ENCODE measurements at regions not wholly inside any gene's neighbourhood (a gene's known extent, or its start where the extent isn't known, plus 50 kb on each side); places are given as distances from the start of the nearest gene placed in this dataset.
"Not testable (repeated sequence)": the region's sequence is repeated elsewhere in the genome, so short reads cannot be mapped to it uniquely, and the experiment has no call there.

- DNase-seq (ENCODE audit: low read depth, low spot score), result no peak
- in situ Hi-C loops (cut with HindIII; ENCODE audit: low pct_unique_long_range_greater_than_20kb, low sequenced_read_pairs), result no loop called here
These were observed 131.8 kb upstream of the PEG3 start for GRCh38 chr19:56972291-56972841.

- in situ Hi-C loops (cut with HindIII; ENCODE audit: low pct_unique_long_range_greater_than_20kb, low sequenced_read_pairs), result no loop called here
- no peak for DNase-seq (ENCODE audit: low read depth, low spot score)
These were observed 133.4 kb upstream of the PEG3 start for GRCh38 chr19:56973713-56974555.

- in situ Hi-C loops (cut with HindIII; ENCODE audit: low pct_unique_long_range_greater_than_20kb, low sequenced_read_pairs), result no loop called here
- DNase-seq (ENCODE audit: low read depth, low spot score), result no peak
These were observed 134.2 kb upstream of the PEG3 start for GRCh38 chr19:56974556-56975207.

GRCh38 chr19:56976300-56976699 is 135.8 kb upstream of the PEG3 start:
- no peak for DNase-seq (ENCODE audit: low read depth, low spot score)
- in situ Hi-C loops (cut with HindIII; ENCODE audit: low pct_unique_long_range_greater_than_20kb, low sequenced_read_pairs), result no loop called here

- in situ Hi-C loops (cut with HindIII; ENCODE audit: low pct_unique_long_range_greater_than_20kb, low sequenced_read_pairs), result no loop called here
- DNase-seq (ENCODE audit: low read depth, low spot score), result no peak
These were observed 136.7 kb upstream of the PEG3 start for GRCh38 chr19:56976995-56977906.

- in situ Hi-C loops (cut with HindIII; ENCODE audit: low pct_unique_long_range_greater_than_20kb, low sequenced_read_pairs), result no loop called here
- no peak for DNase-seq (ENCODE audit: low read depth, low spot score)
These were observed 137.6 kb upstream of the PEG3 start for GRCh38 chr19:56978023-56978565.

- in situ Hi-C loops (cut with HindIII; ENCODE audit: low pct_unique_long_range_greater_than_20kb, low sequenced_read_pairs); DNase-seq (ENCODE audit: low read depth, low spot score): not testable (repeated sequence)
These were observed 139.5 kb upstream of the USP29 start for GRCh38 chr19:56980326-56980725.

GRCh38 chr19:56980906-56981305 is 138.9 kb upstream of the USP29 start:
- DNase-seq (ENCODE audit: low read depth, low spot score), result no peak
- in situ Hi-C loops (cut with HindIII; ENCODE audit: low pct_unique_long_range_greater_than_20kb, low sequenced_read_pairs), result no loop called here

- DNase-seq (ENCODE audit: low read depth, low spot score); in situ Hi-C loops (cut with HindIII; ENCODE audit: low pct_unique_long_range_greater_than_20kb, low sequenced_read_pairs): not testable (repeated sequence)
These were observed 138.3 kb upstream of the USP29 start for GRCh38 chr19:56981440-56981839.

GRCh38 chr19:56983171-56983570 is 136.6 kb upstream of the USP29 start:
- in situ Hi-C loops (cut with HindIII; ENCODE audit: low pct_unique_long_range_greater_than_20kb, low sequenced_read_pairs), result no loop called here

GRCh38 chr19:56983804-56984203 is 136.0 kb upstream of the USP29 start:
- in situ Hi-C loops (cut with HindIII; ENCODE audit: low pct_unique_long_range_greater_than_20kb, low sequenced_read_pairs), result no loop called here

More at GRCh38 chr19:56983171-56983570, 136.6 kb upstream of the USP29 start:
- no peak for DNase-seq (ENCODE audit: low read depth, low spot score)

GRCh38 chr19:56986386-56986785 is 133.4 kb upstream of the USP29 start:
- in situ Hi-C loops (cut with HindIII; ENCODE audit: low pct_unique_long_range_greater_than_20kb, low sequenced_read_pairs), result no loop called here
- no peak for DNase-seq (ENCODE audit: low read depth, low spot score)

More at GRCh38 chr19:56983804-56984203, 136.0 kb upstream of the USP29 start:
- no peak for DNase-seq (ENCODE audit: low read depth, low spot score)

GRCh38 chr19:56987184-56987583 is 132.6 kb upstream of the USP29 start:
- in situ Hi-C loops (cut with HindIII; ENCODE audit: low pct_unique_long_range_greater_than_20kb, low sequenced_read_pairs), result no loop called here
- DNase-seq (ENCODE audit: low read depth, low spot score), result no peak

- in situ Hi-C loops (cut with HindIII; ENCODE audit: low pct_unique_long_range_greater_than_20kb, low sequenced_read_pairs), result no loop called here
- DNase-seq (ENCODE audit: low read depth, low spot score), result no peak
These were observed 131.5 kb upstream of the USP29 start for GRCh38 chr19:56988299-56988698.

GRCh38 chr19:56991912-56992311 is 127.9 kb upstream of the USP29 start:
- in situ Hi-C loops (cut with HindIII; ENCODE audit: low pct_unique_long_range_greater_than_20kb, low sequenced_read_pairs), result no loop called here
- DNase-seq (ENCODE audit: low read depth, low spot score), result no peak

- no peak for DNase-seq (ENCODE audit: low read depth, low spot score)
- in situ Hi-C loops (cut with HindIII; ENCODE audit: low pct_unique_long_range_greater_than_20kb, low sequenced_read_pairs), result no loop called here
These were observed 125.9 kb upstream of the USP29 start for GRCh38 chr19:56993851-56994250.

- no peak for DNase-seq (ENCODE audit: low read depth, low spot score)
- in situ Hi-C loops (cut with HindIII; ENCODE audit: low pct_unique_long_range_greater_than_20kb, low sequenced_read_pairs), result no loop called here
These were observed 125.4 kb upstream of the USP29 start for GRCh38 chr19:56994251-56995017.

Data from SK-MEL-5 (cell line).